SW 1271 (cell line): ENCODE measurements at regions not wholly inside any gene's neighbourhood (a gene's known extent, or its start where the extent isn't known, plus 50 kb on each side); places are given as distances from the start of the nearest gene placed in this dataset.
"Not testable (repeated sequence)": the region's sequence is repeated elsewhere in the genome, so short reads cannot be mapped to it uniquely, and the experiment has no call there.

ENCODE experiments used
- DNase-seq, 2 experiments: peaks; one replicate each; lab custom pipeline; 2025; lab: John Stamatoyannopoulos, UW

- not testable (repeated sequence) for DNase-seq
Observed at GRCh38 chr11:100531290-100531689, 155.8 kb upstream of the ARHGAP42 start.

GRCh38 chr11:100536979-100537378, 150.1 kb upstream of the ARHGAP42 start:
- DNase-seq, result no peak

DNA sequence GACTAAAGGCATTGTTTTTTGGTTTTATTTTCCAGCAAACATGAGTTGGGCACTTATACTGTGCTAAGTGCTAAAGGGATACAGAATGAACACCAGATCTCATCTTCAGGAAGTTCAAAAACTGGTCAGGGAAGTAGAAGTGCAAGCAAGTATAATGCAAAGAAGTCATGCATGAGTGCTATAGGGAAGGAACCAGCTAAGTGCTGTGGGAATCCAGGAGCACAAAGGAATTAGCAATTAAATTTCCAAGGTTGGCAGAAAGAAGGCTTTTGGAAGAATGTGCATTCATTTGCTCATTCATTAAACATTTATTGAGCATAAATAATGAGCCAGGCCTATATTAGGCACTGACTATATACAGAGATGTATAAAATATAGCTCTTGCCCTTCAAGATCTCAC, 143.7 kb upstream of the ARHGAP42 start:
- no peak for DNase-seq

GRCh38 chr11:100545556-100545955, 141.5 kb upstream of the ARHGAP42 start:
- no peak for DNase-seq

- no peak for DNase-seq
Observed at GRCh38 chr11:100545970-100546369, 141.1 kb upstream of the ARHGAP42 start.

DNA sequence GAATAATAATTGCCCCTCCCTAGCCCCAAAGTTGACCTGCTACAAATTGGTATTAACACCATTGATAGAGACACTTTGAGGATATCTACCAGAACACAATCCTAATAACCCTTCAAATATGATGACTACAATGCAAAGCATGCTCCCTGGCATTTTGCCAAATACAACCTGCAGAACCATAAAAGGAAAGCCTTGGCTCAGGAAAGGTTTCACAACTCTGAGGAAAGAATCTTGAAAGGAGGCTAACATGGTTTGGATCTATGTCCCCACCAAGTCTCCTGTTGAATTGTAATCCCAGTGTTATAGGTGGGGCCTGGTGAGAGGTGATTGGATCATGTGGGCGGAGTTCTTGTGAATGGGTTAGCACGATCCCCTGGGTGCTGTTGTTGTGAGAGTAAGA, 140.4 kb upstream of the ARHGAP42 start:
- no peak for DNase-seq

DNA sequence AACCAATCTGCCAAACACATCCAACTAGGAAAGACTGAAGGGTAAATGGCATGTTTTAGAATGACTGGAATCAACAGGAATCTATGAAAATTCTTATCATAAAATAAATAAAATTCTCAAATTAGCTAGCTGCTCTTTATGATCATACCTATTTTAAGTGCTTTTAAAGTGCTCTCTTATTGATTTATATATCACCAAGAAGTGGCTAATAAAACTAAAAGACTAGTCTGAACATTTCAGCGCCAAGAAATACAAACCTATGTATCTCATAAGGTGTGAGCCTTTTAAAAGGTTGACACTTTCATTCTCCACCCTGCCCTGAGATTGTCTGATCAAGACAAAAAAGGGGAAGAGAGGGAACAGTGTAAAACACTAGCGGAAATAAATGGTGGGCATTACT, 136.8 kb upstream of the ARHGAP42 start:
- no peak for DNase-seq

GRCh38 chr11:100550912-100551632, 136.0 kb upstream of the ARHGAP42 start:
- DNase-seq, result no peak

DNA sequence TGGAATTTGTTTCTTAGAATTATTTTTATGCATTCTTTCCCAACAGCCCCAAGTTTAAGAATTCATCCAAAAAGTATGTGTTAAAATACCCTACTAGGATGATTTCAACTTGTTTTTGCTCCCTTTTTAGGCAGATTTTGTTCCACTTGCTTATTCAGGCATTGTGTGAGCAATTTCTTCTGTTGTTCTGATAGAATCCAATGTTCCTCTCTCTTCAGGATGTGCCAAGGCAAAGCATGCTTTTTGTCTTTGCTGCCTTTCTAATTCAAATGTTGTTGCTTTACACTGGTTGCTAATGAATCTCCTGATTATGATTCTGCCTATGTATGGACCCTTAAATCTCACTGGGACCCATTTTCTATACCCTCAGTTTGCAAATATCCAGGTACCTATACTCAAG, 131.2 kb upstream of the ARHGAP42 start:
- no peak for DNase-seq

DNA sequence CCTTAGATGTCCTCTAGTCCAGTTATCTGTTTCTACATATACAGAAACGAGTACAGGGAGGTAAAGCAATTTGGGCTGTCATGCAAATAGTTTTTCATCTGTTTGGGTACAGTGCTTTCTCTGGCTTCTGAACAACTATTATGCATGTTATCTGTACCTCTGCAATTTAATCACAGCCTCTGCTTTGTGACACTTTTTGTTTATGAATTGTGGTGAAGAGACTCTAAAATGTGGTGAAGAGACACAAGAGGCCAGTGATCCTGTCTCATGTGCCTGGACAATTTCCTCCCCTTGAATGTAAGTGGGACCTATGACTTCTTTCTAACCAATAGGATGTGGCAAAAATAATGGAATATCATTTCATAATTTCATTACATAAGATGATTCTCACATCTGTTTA, 130.3 kb upstream of the ARHGAP42 start:
- no peak for DNase-seq

GRCh38 chr11:100557830-100558611, 129.1 kb upstream of the ARHGAP42 start:
- DNase-seq, result no peak

GRCh38 chr11:100560606-100561005, 126.5 kb upstream of the ARHGAP42 start:
- no peak for DNase-seq

- no peak for DNase-seq
Observed at GRCh38 chr11:100561323-100561722, 125.8 kb upstream of the ARHGAP42 start.

DNA sequence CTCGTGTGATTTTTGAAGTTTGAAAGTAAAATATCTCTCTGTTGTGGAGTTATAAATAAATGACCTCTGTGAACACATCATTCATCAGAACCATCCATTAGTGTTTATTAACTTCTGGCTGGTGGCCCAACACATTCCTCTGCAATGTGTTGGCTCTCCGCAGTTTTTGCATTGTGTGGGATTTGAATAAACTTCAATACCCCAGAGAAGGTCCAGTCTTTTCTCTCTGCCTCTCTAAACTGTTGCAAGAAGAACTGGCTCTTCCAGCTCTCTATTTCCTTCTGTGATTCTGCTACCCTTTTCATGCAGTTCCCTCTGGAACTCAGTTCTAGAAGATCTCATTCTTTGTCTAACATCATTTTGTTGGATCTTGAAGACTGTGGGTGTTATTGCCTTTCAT, 125.0 kb upstream of the ARHGAP42 start:
- no peak for DNase-seq

- DNase-seq, result no peak
Observed at GRCh38 chr11:100563541-100564280, 123.4 kb upstream of the ARHGAP42 start.

DNA sequence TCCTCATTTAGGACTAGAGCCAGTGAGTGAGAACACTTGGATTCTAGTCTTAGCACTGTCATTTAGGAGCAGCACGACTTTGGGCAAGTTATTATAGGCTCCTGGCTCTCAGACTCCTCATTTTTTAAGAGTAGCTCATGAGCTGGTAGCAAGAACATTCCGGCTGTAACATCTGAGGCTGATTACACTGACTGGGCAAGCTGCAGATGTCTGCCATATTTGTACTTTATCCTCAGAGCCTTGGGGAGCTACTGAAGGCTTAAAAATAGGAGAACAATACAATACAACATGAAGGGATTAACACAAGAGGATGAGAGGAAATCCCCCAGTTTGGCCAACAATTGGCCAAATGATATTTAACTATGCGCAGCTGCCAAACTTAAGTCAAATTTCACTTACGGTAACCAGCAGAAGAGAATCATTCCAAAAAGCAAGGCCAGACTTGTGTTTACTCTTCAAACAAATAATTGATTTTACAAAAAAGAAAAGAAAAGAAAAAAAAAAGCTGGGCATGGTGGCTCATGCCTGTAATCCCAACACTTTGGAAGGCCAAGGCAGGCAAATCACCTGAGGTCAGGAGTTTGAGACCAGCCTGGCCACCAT, 113.1 kb upstream of the ARHGAP42 start:
- DNase-seq, result no peak

GRCh38 chr11:100574894-100575769, 112.0 kb upstream of the ARHGAP42 start:
- DNase-seq, result peak in 1 of 2 experiments; percentile 64

DNA sequence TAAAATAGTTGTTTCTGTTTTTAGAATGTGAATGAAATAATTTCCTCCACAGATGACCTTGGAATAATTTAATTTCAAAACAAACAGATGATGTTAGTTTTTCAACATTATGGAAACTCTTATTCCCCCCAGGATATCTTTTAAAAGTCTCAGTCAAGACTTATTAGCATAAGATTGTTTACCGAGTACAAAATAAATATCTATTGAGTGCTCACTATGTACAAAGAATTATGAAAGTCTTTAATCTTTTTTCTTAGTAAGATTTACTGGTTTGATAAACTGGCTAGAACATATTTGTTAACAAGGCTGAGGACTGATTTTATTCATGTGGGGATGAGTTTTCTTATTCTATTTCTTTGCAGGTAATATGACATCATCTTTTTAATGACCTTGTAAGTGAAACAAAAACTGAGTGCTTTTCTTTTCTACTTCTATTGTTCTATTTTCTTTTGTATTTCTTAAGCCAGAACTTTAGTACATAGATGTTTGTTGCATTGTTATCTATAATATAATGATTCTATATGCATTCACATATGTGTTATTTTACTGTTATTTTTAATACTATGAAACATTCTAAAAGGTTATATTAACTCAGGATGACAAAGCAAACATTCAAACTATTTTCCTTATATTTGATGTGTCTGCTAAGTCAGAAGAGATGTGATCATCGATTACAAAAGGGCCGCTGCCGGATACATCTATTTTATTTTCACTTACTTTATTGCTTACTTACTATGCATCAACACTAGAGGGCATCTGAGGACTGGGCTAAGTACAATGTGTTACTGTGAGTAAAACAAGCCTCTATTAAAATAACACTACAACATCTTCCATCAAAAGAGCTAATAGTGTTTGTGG, 111.0 kb upstream of the ARHGAP42 start:
- DNase-seq, result peak; percentile 19 to 86

- DNase-seq, result no peak
Observed at GRCh38 chr11:100576718-100577021, 110.4 kb upstream of the ARHGAP42 start.

DNA sequence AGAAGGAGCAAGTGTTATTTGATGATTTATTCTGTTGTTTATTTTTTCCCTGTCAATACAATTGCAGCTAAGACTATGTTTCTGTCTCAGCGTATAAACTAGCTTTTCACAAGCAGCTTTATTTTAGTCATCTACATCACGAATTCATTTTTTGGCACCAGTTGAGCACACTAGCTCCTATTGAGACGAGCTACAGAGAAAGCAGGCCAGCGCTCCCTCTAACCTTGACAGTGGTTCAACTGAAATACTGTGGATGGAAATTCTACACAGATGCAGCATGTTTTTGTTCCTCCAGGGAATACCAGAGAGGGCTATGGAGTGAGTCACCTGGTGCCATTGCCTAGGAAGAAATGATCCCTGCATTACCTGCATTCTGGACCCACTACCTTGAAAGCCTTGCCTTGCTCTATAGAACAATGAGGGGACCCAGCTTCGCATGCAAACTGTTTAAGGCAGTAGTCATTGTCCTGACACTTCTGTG, 108.2 kb upstream of the ARHGAP42 start:
- DNase-seq, result no peak
